Testis (tissue), 2 donors: ENCODE measurements at regions not wholly inside any gene's neighbourhood (a gene's known extent, or its start where the extent isn't known, plus 50 kb on each side); places are given as distances from the start of the nearest gene placed in this dataset.

Experiments
- POLR2A ChIP-seq: fragments of 450-650 bp; IDR thresholded peaks from one replicate; pipeline ENCODE4 v1.6.1; 2017; ENCODE audit warnings: antibody characterized with exemption, mild to moderate bottlenecking, moderate library complexity
- TF ChIP-seq, protein P1 (sequence below), 3 experiments: fragments of 450-650 bp in 2 of 3; fragments of 200-600 bp in 1 of 3; sonication (generic) in 1 of 3; IDR thresholded peaks; one replicate each; pipeline ENCODE4 v1.5.1; 2016 to 2019; ENCODE audit warnings: antibody characterized with exemption in 3 of 3, mild to moderate bottlenecking in 2 of 3, moderate library complexity in 1 of 3

DNA sequence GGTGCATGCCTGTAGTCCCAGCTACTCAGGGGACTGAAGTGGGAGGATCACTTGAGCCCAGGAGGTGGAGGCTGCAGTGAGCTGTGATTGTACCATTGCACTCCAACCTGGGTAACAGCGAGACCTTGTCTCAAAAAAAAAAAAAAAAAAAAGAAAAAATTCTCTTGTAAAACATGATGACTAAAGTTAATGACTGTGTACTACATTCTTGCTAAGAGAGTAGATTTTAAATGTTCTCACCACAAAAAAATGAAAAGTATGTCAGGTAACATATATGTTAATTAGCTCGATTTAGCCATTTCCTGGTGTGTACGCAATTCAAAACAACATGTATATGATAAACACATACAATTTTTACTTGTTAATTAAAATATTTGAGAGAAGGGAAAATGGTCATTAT, 480.7 kb upstream of the RGS6 start:
- no peak for TF ChIP-seq POLR2A
- TF ChIP-seq, protein P1, sequence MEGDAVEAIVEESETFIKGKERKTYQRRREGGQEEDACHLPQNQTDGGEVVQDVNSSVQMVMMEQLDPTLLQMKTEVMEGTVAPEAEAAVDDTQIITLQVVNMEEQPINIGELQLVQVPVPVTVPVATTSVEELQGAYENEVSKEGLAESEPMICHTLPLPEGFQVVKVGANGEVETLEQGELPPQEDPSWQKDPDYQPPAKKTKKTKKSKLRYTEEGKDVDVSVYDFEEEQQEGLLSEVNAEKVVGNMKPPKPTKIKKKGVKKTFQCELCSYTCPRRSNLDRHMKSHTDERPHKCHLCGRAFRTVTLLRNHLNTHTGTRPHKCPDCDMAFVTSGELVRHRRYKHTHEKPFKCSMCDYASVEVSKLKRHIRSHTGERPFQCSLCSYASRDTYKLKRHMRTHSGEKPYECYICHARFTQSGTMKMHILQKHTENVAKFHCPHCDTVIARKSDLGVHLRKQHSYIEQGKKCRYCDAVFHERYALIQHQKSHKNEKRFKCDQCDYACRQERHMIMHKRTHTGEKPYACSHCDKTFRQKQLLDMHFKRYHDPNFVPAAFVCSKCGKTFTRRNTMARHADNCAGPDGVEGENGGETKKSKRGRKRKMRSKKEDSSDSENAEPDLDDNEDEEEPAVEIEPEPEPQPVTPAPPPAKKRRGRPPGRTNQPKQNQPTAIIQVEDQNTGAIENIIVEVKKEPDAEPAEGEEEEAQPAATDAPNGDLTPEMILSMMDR (IDR thresholded peaks at IDR 0.05): no peak
